ENCODE measurements at regions not wholly inside any gene's neighbourhood (a gene's known extent, or its start where the extent isn't known, plus 50 kb on each side); places are given as distances from the start of the nearest gene placed in this dataset.

DNA sequence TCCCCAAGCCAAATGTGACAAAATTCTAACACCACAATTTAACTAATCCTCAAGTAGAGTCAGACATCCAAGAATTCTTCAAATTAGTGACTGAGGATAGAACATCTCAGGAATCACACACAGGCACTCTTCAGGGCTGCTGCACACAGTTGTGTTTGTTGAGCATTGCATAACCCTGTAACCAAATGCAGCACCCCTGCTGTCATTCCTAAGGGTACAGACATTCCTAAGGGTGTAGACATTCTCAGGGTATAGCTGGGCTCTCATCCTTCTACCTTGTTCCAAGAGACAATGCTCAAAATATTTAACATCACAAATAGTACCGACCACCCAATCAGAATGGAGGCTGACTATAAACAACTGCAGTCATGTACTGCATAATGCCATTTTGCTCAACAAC is 107.1 kb upstream of the UBE2E2 start:
- CTCF ChIA-PET = no interaction called here
- no peak for TF ChIP-seq ZBTB21 (CRISPR knock-in tag; IDR thresholded peaks at IDR 0.05; ENCODE audit: borderline replicate concordance)
- no peak for TF ChIP-seq JUN (CRISPR knock-in tag; IDR thresholded peaks at IDR 0.05)
- no peak for TF ChIP-seq RELA (CRISPR knock-in tag; IDR thresholded peaks at IDR 0.05; ENCODE audit: borderline replicate concordance)
- no peak for TF ChIP-seq ETV6 (CRISPR knock-in tag; IDR thresholded peaks at IDR 0.05)
- TF ChIP-seq, protein P1, sequence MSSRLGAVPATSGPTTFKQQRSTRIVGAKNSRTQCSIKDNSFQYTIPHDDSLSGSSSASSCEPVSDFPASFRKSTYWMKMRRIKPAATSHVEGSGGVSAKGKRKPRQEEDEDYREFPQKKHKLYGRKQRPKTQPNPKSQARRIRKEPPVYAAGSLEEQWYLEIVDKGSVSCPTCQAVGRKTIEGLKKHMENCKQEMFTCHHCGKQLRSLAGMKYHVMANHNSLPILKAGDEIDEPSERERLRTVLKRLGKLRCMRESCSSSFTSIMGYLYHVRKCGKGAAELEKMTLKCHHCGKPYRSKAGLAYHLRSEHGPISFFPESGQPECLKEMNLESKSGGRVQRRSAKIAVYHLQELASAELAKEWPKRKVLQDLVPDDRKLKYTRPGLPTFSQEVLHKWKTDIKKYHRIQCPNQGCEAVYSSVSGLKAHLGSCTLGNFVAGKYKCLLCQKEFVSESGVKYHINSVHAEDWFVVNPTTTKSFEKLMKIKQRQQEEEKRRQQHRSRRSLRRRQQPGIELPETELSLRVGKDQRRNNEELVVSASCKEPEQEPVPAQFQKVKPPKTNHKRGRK (CRISPR knock-in tag; IDR thresholded peaks at IDR 0.05; ENCODE audit: borderline replicate concordance) = no peak
- no peak for TF ChIP-seq TP53 (CRISPR knock-in tag; IDR thresholded peaks at IDR 0.05)
- no peak for TF ChIP-seq ZNF317 (CRISPR knock-in tag; IDR thresholded peaks at IDR 0.05; ENCODE audit: borderline replicate concordance, low read depth)
- no peak for TF ChIP-seq SMAD3 (CRISPR knock-in tag; IDR thresholded peaks at IDR 0.05; ENCODE audit: borderline replicate concordance)
- no peak for TF ChIP-seq ZNF219 (CRISPR knock-in tag; IDR thresholded peaks at IDR 0.05; ENCODE audit: borderline replicate concordance)
- TF ChIP-seq CBFB (CRISPR knock-in tag; IDR thresholded peaks at IDR 0.05; ENCODE audit: low read depth) = no peak
- no peak for TF ChIP-seq ZNF416 (CRISPR knock-in tag; IDR thresholded peaks at IDR 0.05)
- TF ChIP-seq, protein P2, sequence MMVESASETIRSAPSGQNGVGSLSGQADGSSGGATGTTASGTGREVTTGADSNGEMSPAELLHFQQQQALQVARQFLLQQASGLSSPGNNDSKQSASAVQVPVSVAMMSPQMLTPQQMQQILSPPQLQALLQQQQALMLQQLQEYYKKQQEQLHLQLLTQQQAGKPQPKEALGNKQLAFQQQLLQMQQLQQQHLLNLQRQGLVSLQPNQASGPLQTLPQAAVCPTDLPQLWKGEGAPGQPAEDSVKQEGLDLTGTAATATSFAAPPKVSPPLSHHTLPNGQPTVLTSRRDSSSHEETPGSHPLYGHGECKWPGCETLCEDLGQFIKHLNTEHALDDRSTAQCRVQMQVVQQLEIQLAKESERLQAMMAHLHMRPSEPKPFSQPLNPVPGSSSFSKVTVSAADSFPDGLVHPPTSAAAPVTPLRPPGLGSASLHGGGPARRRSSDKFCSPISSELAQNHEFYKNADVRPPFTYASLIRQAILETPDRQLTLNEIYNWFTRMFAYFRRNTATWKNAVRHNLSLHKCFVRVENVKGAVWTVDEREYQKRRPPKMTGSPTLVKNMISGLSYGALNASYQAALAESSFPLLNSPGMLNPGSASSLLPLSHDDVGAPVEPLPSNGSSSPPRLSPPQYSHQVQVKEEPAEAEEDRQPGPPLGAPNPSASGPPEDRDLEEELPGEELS (CRISPR knock-in tag; IDR thresholded peaks at IDR 0.05) = no peak
- TF ChIP-seq ESRRA (CRISPR knock-in tag; IDR thresholded peaks at IDR 0.05; ENCODE audit: borderline replicate concordance) = no peak
- Mint-ChIP-seq H3K27ac (no peak overlapping the region), H3K9me3 (peaks cover 32% of the 10 kb centered on the region), H3K27me3 (ENCODE audit: low read depth) (peaks cover 5% of the 10 kb centered on the region; the same call in 1 of the 2 replicates), H3K4me1 (peaks cover 14% of the 10 kb centered on the region), H3K36me3 (peaks cover 27% of the 10 kb centered on the region), H3K4me3 (no peak overlapping the region)
- DNase-seq (ENCODE audit: low spot score) (peak; percentile 38), ATAC-seq (peak; percentile 96)
- POLR2A ChIA-PET = no interaction called here

DNA sequence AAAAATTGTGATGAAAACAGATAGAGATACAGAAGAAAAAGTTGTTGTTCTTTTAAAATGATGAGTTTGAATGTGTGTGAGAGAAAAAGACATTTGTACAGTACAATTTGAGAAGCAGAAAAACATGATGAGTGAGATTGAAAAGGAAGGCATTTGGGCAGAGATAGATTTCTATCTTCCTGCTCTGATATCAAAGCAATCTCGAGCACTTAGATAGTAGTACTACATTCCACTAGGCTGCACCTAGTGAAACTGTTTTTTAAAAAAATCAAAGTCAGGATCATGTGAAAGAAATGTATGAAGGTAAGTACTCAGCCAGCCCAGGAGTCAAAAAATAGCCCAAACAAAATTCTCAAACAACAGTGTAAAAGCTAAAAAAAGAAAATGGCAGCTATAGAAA is 104.1 kb upstream of the UBE2E2 start:
- H3K27ac Mint-ChIP-seq = no peak overlapping the region
- H3K9me3 Mint-ChIP-seq = peaks cover 2% of the 10 kb centered on the region
- H3K36me3 Mint-ChIP-seq = peaks cover 2% of the 10 kb centered on the region
- H3K27me3 Mint-ChIP-seq (ENCODE audit: low read depth) = no peaks in the 10 kb centered on the region
- CTCF ChIA-PET = no interaction called here
- ATAC-seq = no peak
- no peak for DNase-seq (ENCODE audit: low spot score)
- POLR2A ChIA-PET = no interaction called here
- no peak overlapping the region for H3K4me3 Mint-ChIP-seq
- peaks cover 14% of the 10 kb centered on the region for H3K4me1 Mint-ChIP-seq
- TF ChIP-seq, protein P3, sequence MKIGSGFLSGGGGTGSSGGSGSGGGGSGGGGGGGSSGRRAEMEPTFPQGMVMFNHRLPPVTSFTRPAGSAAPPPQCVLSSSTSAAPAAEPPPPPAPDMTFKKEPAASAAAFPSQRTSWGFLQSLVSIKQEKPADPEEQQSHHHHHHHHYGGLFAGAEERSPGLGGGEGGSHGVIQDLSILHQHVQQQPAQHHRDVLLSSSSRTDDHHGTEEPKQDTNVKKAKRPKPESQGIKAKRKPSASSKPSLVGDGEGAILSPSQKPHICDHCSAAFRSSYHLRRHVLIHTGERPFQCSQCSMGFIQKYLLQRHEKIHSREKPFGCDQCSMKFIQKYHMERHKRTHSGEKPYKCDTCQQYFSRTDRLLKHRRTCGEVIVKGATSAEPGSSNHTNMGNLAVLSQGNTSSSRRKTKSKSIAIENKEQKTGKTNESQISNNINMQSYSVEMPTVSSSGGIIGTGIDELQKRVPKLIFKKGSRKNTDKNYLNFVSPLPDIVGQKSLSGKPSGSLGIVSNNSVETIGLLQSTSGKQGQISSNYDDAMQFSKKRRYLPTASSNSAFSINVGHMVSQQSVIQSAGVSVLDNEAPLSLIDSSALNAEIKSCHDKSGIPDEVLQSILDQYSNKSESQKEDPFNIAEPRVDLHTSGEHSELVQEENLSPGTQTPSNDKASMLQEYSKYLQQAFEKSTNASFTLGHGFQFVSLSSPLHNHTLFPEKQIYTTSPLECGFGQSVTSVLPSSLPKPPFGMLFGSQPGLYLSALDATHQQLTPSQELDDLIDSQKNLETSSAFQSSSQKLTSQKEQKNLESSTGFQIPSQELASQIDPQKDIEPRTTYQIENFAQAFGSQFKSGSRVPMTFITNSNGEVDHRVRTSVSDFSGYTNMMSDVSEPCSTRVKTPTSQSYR (CRISPR knock-in tag; IDR thresholded peaks at IDR 0.05) = no peak
- TF ChIP-seq, protein P4, sequence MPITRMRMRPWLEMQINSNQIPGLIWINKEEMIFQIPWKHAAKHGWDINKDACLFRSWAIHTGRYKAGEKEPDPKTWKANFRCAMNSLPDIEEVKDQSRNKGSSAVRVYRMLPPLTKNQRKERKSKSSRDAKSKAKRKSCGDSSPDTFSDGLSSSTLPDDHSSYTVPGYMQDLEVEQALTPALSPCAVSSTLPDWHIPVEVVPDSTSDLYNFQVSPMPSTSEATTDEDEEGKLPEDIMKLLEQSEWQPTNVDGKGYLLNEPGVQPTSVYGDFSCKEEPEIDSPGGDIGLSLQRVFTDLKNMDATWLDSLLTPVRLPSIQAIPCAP (CRISPR knock-in tag; IDR thresholded peaks at IDR 0.05) = no peak
- no peak for TF ChIP-seq ESRRA (CRISPR knock-in tag; IDR thresholded peaks at IDR 0.05; ENCODE audit: borderline replicate concordance)
- TF ChIP-seq, protein P5, sequence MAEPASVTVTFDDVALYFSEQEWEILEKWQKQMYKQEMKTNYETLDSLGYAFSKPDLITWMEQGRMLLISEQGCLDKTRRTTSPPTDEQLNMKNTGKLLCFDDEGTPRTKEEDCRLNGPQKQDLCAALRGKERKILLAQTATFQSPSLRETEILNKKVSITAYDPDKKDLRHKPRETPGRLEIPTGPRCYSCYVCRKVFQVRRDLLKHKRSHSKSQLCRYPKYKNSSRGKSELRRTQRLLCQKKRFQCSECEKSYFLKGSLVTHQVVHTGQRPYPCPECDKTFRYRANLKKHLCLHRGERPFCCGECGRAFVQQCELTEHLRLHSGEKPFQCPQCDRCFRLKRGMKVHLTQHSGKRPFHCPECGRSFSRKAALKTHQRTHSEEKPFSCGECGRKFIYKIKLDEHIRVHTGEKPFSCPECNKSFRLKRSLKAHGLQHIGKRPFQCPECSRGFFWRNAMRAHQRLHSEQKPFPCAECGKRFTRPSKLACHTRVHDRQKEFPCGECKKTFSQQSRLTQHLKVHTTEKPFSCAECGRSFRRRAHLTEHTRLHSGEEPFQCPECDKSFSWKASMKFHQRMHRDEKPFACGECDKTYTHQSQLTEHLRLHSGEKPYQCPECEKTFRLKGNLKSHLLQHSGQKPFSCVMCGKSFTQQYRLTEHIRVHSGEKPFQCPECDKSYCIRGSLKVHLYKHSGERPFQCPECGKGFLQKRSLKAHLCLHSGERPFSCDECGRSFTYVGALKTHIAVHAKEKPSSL (CRISPR knock-in tag; conservative IDR thresholded peaks at IDR 0.05) = no peak
- no peak for TF ChIP-seq ZNF416 (CRISPR knock-in tag; IDR thresholded peaks at IDR 0.05)
- TF ChIP-seq FOXP1 (CRISPR knock-in tag; IDR thresholded peaks at IDR 0.05; ENCODE audit: borderline replicate concordance) = no peak
- TF ChIP-seq, protein P6, sequence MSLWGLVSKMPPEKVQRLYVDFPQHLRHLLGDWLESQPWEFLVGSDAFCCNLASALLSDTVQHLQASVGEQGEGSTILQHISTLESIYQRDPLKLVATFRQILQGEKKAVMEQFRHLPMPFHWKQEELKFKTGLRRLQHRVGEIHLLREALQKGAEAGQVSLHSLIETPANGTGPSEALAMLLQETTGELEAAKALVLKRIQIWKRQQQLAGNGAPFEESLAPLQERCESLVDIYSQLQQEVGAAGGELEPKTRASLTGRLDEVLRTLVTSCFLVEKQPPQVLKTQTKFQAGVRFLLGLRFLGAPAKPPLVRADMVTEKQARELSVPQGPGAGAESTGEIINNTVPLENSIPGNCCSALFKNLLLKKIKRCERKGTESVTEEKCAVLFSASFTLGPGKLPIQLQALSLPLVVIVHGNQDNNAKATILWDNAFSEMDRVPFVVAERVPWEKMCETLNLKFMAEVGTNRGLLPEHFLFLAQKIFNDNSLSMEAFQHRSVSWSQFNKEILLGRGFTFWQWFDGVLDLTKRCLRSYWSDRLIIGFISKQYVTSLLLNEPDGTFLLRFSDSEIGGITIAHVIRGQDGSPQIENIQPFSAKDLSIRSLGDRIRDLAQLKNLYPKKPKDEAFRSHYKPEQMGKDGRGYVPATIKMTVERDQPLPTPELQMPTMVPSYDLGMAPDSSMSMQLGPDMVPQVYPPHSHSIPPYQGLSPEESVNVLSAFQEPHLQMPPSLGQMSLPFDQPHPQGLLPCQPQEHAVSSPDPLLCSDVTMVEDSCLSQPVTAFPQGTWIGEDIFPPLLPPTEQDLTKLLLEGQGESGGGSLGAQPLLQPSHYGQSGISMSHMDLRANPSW (CRISPR knock-in tag; conservative IDR thresholded peaks at IDR 0.05; ENCODE audit: low read depth) = no peak
- no peak for TF ChIP-seq ATF1 (CRISPR knock-in tag; IDR thresholded peaks at IDR 0.05)
- TF ChIP-seq ZNF232 (CRISPR knock-in tag; IDR thresholded peaks at IDR 0.05) = no peak
- no peak for TF ChIP-seq NR3C1 (CRISPR knock-in tag; conservative IDR thresholded peaks at IDR 0.05; ENCODE audit: low read depth)
- TF ChIP-seq, protein P7, sequence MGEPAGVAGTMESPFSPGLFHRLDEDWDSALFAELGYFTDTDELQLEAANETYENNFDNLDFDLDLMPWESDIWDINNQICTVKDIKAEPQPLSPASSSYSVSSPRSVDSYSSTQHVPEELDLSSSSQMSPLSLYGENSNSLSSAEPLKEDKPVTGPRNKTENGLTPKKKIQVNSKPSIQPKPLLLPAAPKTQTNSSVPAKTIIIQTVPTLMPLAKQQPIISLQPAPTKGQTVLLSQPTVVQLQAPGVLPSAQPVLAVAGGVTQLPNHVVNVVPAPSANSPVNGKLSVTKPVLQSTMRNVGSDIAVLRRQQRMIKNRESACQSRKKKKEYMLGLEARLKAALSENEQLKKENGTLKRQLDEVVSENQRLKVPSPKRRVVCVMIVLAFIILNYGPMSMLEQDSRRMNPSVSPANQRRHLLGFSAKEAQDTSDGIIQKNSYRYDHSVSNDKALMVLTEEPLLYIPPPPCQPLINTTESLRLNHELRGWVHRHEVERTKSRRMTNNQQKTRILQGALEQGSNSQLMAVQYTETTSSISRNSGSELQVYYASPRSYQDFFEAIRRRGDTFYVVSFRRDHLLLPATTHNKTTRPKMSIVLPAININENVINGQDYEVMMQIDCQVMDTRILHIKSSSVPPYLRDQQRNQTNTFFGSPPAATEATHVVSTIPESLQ (CRISPR knock-in tag; IDR thresholded peaks at IDR 0.05) = no peak

Data from WTC11 (cell line).